Peyer's patch (tissue), 4 donors: ENCODE measurements at regions not wholly inside any gene's neighbourhood (a gene's known extent, or its start where the extent isn't known, plus 50 kb on each side); places are given as distances from the start of the nearest gene placed in this dataset.

Experiments
- DNase-seq, 3 donors: peaks; one replicate each; pipeline ENCODE4 v3.0.0-alpha.2; 2017 to 2019
- H3K27ac ChIP-seq, 4 donors: fragments of 200-600 bp; sonication (generic); one replicate each; pipeline ENCODE4 v1.5.1; 2016 to 2019
- H3K27me3 ChIP-seq, 2 donors: fragments of 200-600 bp; sonication (generic); one replicate each; pipeline ENCODE4 v1.5.1; 2019
- H3K36me3 ChIP-seq, 3 donors: fragments of 200-600 bp; sonication (generic); one replicate each; pipeline ENCODE4 v1.5.1; 2016 to 2019
- H3K4me1 ChIP-seq, 4 donors: fragments of 200-600 bp; sonication (generic); one replicate each; pipeline ENCODE4 v1.5.1; 2016 to 2019
- H3K4me3 ChIP-seq, 4 donors: fragments of 200-600 bp; sonication (generic); 1 replicate in 3 of 4; 2 replicates in 1 of 4; pipeline ENCODE4 v1.5.1; 2016 to 2019; ENCODE audit warnings: mild to moderate bottlenecking in 1 of 4
- H3K9me3 ChIP-seq, 4 donors: fragments of 200-600 bp; sonication (generic); one replicate each; pipeline ENCODE4 v1.5.1; 2016 to 2019; ENCODE audit warnings: mild to moderate bottlenecking in 1 of 4
- CTCF ChIP-seq, 6 experiments: fragments of 450-650 bp in 4 of 6; fragments of 200-600 bp in 2 of 6; sonication (generic) in 1 of 6; IDR thresholded peaks; one replicate each; pipeline ENCODE4 v1.5.1; 2017 to 2019; ENCODE audit warnings: antibody characterized with exemption in 6 of 6, mild to moderate bottlenecking in 3 of 6, moderate library complexity in 1 of 6
- POLR2A ChIP-seq, 2 donors: fragments of 450-650 bp; IDR thresholded peaks; one replicate each; pipeline ENCODE4 v1.5.1; 2017; ENCODE audit warnings: antibody characterized with exemption in 2 of 2, mild to moderate bottlenecking in 2 of 2, moderate library complexity in 2 of 2

DNA sequence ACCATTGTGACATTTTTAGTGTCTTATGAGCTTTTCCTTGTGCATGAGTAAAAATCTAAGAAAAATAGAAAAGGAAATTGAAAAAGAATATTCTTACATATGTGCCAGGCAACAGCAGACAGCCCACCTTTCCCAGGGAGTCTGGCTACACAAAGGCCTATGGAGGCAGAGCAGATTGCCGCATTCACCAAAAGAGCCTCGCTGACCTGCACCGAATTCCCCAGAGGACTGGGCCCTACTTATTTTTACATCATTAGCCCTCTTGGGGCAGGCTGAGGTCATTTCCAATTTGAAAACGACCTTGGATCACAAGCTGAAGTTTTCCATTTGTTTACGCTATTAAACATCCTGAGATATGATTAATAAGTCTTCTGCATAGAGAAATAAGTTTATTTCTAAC lies 66.2 kb upstream of the WDR41 start:
- DNase-seq = no peak
- H3K27me3 ChIP-seq = no peaks in the 10 kb centered on the region
- H3K36me3 ChIP-seq = no peaks in the 10 kb centered on the region
- H3K4me1 ChIP-seq = no peaks in the 10 kb centered on the region
- no peak for TF ChIP-seq CTCF (IDR thresholded peaks at IDR 0.05)
- TF ChIP-seq POLR2A (IDR thresholded peaks at IDR 0.05) = no peak
- no peak overlapping the region for H3K4me3 ChIP-seq
- no peaks in the 10 kb centered on the region for H3K9me3 ChIP-seq
- no peak overlapping the region for H3K27ac ChIP-seq

DNA sequence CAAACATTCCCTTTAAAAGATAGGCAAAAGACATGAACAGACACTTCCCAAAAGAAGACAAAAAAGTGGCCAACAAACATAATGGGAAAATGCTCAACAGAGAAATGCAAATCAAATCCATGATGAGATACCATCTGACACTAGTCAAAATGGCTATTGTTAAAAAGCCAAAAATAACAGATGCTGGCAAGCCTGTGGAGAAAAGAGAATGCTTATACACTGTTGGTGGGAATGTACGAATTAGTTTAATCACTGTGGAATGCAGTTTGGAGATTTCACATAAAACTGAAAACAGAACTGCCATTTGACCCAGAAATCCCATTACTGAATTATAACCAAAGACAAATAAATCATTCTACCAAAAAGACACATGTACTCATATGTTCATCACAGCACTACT lies 58.3 kb upstream of the WDR41 start:
- Histone ChIP-seq H3K27me3 (no peaks in the 10 kb centered on the region), H3K27ac (no peak overlapping the region), H3K4me1 (no peaks in the 10 kb centered on the region), H3K36me3 (no peaks in the 10 kb centered on the region), H3K4me3 (no peak overlapping the region), H3K9me3 (no peaks in the 10 kb centered on the region)
- no peak for DNase-seq
- TF ChIP-seq POLR2A (IDR thresholded peaks at IDR 0.05) (no peak), CTCF (IDR thresholded peaks at IDR 0.05) (no peak)

DNA sequence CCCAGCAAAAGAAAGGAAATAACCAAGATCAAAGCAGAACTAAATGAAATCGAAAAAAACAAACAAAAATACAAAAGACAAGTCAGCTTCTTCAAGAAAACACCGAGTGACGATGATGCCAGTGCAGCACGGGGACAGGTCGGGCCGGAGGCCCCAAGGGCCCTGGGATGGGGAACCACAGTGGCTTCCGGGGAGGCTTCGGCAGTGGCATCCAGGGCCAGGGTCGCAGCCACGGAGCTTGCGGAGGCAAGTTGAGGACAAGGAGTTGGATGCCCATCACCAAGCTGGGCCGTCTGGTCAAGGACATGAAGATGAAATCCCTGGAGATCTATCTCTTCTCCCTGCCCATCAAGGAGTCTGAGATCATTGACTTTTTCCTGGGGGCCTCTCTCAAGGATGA lies 53.2 kb upstream of the WDR41 start:
- Histone ChIP-seq H3K9me3 (no peaks in the 10 kb centered on the region), H3K4me3 (no peak overlapping the region), H3K36me3 (no peaks in the 10 kb centered on the region), H3K27ac (no peak overlapping the region), H3K27me3 (no peaks in the 10 kb centered on the region), H3K4me1 (no peaks in the 10 kb centered on the region)
- no peak for TF ChIP-seq CTCF (IDR thresholded peaks at IDR 0.05)
- TF ChIP-seq POLR2A (IDR thresholded peaks at IDR 0.05) = no peak
- DNase-seq = no peak
